ENCODE measurements at regions not wholly inside any gene's neighbourhood (a gene's known extent, or its start where the extent isn't known, plus 50 kb on each side); places are given as distances from the start of the nearest gene placed in this dataset.

DNA sequence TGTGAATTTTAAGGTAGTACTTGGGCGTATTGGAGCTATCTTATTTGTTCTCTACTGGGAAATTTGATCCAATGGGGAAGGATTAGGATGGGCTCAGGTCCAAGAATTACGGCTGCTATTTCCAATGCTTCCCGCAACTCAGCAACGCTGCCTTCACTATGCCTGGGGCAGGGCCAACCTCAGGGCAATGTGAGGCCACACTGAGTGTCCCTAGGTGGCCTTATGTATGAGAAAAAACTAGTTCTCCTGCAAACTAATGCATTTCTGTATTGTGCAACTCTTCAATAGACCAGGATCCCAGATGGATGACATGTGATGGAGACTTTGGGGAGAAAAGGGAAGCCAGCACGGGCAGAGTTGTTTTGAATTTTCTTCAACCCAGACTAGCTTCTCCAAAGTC lies 168.1 kb downstream of the DUSP10 start:
- Mint-ChIP-seq H3K27ac (no peak overlapping the region), H3K4me1 (peaks cover 9% of the 10 kb centered on the region), H3K9me3 (peaks cover 7% of the 10 kb centered on the region), H3K27me3 (ENCODE audit: insufficient read depth) (no peaks in the 10 kb centered on the region), H3K4me3 (no peak overlapping the region), H3K36me3 (ENCODE audit: low read depth) (no peaks in the 10 kb centered on the region)
- no peak overlapping the region for H3K9ac ChIP-seq (ENCODE audit: extremely low read depth, low read length, poor library complexity, severe bottlenecking)
- TF ChIP-seq, protein P1, sequence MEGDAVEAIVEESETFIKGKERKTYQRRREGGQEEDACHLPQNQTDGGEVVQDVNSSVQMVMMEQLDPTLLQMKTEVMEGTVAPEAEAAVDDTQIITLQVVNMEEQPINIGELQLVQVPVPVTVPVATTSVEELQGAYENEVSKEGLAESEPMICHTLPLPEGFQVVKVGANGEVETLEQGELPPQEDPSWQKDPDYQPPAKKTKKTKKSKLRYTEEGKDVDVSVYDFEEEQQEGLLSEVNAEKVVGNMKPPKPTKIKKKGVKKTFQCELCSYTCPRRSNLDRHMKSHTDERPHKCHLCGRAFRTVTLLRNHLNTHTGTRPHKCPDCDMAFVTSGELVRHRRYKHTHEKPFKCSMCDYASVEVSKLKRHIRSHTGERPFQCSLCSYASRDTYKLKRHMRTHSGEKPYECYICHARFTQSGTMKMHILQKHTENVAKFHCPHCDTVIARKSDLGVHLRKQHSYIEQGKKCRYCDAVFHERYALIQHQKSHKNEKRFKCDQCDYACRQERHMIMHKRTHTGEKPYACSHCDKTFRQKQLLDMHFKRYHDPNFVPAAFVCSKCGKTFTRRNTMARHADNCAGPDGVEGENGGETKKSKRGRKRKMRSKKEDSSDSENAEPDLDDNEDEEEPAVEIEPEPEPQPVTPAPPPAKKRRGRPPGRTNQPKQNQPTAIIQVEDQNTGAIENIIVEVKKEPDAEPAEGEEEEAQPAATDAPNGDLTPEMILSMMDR (conservative IDR thresholded peaks at IDR 0.05), result no peak
- peaks cover 17% of the 10 kb centered on the region for H3K9me3 ChIP-seq (ENCODE audit: control insufficient read depth, low read length)
- H3K4me1 ChIP-seq (ENCODE audit: control insufficient read depth, insufficient read depth, low read length), result no peaks in the 10 kb centered on the region
- H3K36me3 ChIP-seq (ENCODE audit: control insufficient read depth, insufficient read depth, low read length), result no peaks in the 10 kb centered on the region
- no peaks in the 10 kb centered on the region for H3K27me3 ChIP-seq (ENCODE audit: control insufficient read depth, insufficient read depth, low read length, poor library complexity, severe bottlenecking)
- WGBS, 2 experiments (ENCODE audit: insufficient coverage in 1 of 2, insufficient read length in 1 of 2), result 95 to 100% methylated on average over 3 to 5 of the region's 5 CpGs
- H3K4me3 ChIP-seq (ENCODE audit: low read length), result no peak overlapping the region
- H3K27ac ChIP-seq (ENCODE audit: low read depth, low read length), result no peak overlapping the region
- no peak for DNase-seq

DNA sequence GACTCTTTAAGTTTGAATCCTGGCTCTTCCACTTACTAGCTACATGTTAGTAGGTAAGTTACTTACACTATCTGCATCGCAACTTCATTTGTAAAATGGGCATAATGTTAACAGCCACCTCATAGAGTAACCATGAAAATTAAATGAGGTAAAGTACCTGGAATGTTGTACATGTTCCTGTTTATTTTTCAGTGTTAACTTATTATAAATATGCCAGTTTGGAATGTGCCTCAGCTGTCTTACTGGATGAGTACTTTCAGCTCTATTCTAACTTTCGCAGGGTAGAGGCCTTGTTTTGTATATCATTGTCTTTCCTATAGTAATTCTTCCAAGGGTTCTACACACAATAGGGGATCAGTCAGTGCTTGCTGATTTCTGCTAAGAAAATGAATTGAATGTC lies 167.4 kb downstream of the DUSP10 start:
- H3K36me3 ChIP-seq (ENCODE audit: control insufficient read depth, insufficient read depth, low read length), result no peaks in the 10 kb centered on the region
- H3K4me3 ChIP-seq (ENCODE audit: low read length), result no peak overlapping the region
- Mint-ChIP-seq H3K27ac (no peak overlapping the region), H3K9me3 (peaks cover 11% of the 10 kb centered on the region), H3K36me3 (ENCODE audit: low read depth) (no peaks in the 10 kb centered on the region), H3K4me1 (peaks cover 9% of the 10 kb centered on the region), H3K4me3 (no peak overlapping the region), H3K27me3 (ENCODE audit: insufficient read depth) (no peaks in the 10 kb centered on the region)
- TF ChIP-seq, protein P1 (conservative IDR thresholded peaks at IDR 0.05), result no peak
- 89 to 100% methylated on average over 1 to 2 of the region's 2 CpGs for whole genome bisulfite sequencing, 2 experiments (ENCODE audit: insufficient coverage in 1 of 2, insufficient read length in 1 of 2)
- no peak overlapping the region for H3K9ac ChIP-seq (ENCODE audit: extremely low read depth, low read length, poor library complexity, severe bottlenecking)
- H3K9me3 ChIP-seq (ENCODE audit: control insufficient read depth, low read length), result peaks cover 17% of the 10 kb centered on the region
- no peak overlapping the region for H3K27ac ChIP-seq (ENCODE audit: low read depth, low read length)
- no peak for DNase-seq
- H3K27me3 ChIP-seq (ENCODE audit: control insufficient read depth, insufficient read depth, low read length, poor library complexity, severe bottlenecking), result no peaks in the 10 kb centered on the region
- H3K4me1 ChIP-seq (ENCODE audit: control insufficient read depth, insufficient read depth, low read length), result no peaks in the 10 kb centered on the region

DNA sequence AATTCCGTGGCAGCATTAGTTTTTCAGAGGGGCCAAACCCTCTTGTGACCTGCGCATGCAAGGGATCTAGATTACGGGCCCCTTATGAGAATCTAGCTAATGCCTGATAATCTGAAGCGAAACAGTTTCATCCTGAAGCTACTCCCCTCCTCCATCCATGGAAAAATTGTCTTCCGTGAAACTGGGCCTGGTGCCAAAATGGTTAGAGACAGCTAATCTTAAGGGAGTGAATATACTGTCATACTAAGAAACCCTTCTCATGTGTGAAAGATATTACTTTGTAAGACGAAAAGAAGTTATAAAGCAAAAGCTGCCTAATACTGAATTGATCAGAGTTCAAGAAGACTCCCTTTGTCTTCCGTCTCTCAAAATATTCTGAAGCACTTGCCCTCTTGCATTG lies 166.3 kb downstream of the DUSP10 start:
- Histone ChIP-seq H3K27me3 (ENCODE audit: control insufficient read depth, insufficient read depth, low read length, poor library complexity, severe bottlenecking) (no peaks in the 10 kb centered on the region), H3K4me3 (ENCODE audit: low read length) (no peak overlapping the region), H3K4me1 (ENCODE audit: control insufficient read depth, insufficient read depth, low read length) (no peaks in the 10 kb centered on the region), H3K9ac (ENCODE audit: extremely low read depth, low read length, poor library complexity, severe bottlenecking) (no peak overlapping the region), H3K36me3 (ENCODE audit: control insufficient read depth, insufficient read depth, low read length) (no peaks in the 10 kb centered on the region), H3K27ac (ENCODE audit: low read depth, low read length) (no peak overlapping the region), H3K9me3 (ENCODE audit: control insufficient read depth, low read length) (peaks cover 17% of the 10 kb centered on the region)
- Mint-ChIP-seq H3K9me3 (peaks cover 11% of the 10 kb centered on the region), H3K36me3 (ENCODE audit: low read depth) (no peaks in the 10 kb centered on the region), H3K4me1 (peaks cover 9% of the 10 kb centered on the region), H3K4me3 (no peak overlapping the region), H3K27ac (no peak overlapping the region), H3K27me3 (ENCODE audit: insufficient read depth) (no peaks in the 10 kb centered on the region)
- no peak for DNase-seq
- TF ChIP-seq, protein P1 (conservative IDR thresholded peaks at IDR 0.05), result no peak
- 94 to 98% methylated on average over 5 to 7 of the region's 7 CpGs for WGBS, 2 experiments (ENCODE audit: insufficient coverage in 1 of 2, insufficient read length in 1 of 2)
